H1 (cell line): ENCODE measurements at regions not wholly inside any gene's neighbourhood (a gene's known extent, or its start where the extent isn't known, plus 50 kb on each side); places are given as distances from the start of the nearest gene placed in this dataset.
A peak's percentile ranks its signal among the peaks of the same experiment; 100 is the strongest.
"Not testable (repeated sequence)": the region's sequence is repeated elsewhere in the genome, so short reads cannot be mapped to it uniquely, and the experiment has no call there.

Source experiments
- CTCF ChIA-PET: fragments of 300-600 bp; sonication (Branson Sonifier 250); formaldehyde crosslinking; loops from one replicate; lab custom pipeline; 2021; ENCODE audit not compliant: partially characterized antibody; lab: Charles Lee
- POLR2A ChIA-PET: fragments of 300-600 bp; sonication (Branson Sonifier 250); formaldehyde crosslinking; loops from one replicate; lab custom pipeline; 2021; ENCODE audit warnings: inconsistent platforms; ENCODE audit not compliant: partially characterized antibody; lab: Charles Lee
- DNase-seq, 2 experiments: peaks; one replicate each; pipeline versions ENCODE4 v3.0.0 to v3.0.0-alpha.2; 2010 to 2022; ENCODE audit warnings: low spot score in 2 of 2, low read depth in 1 of 2, mixed read lengths in 1 of 2
- FAIRE-seq: peaks from 2 replicates; lab custom pipeline; 2011; peaks lifted over from hg19 to GRCh38; lab: Jason Lieb, UNC
- H2AFZ ChIP-seq: 2 replicates; pipeline ENCODE4 v1.8.1; 2012; ENCODE audit warnings: low read length, inconsistent platforms
- H2AK5ac ChIP-seq: 2 replicates; pipeline ENCODE4 v1.6.1; 2013; ENCODE audit warnings: low read depth, low read length
- H2BK120ac ChIP-seq: replicated peaks from 2 replicates; pipeline ENCODE3; 2013; ENCODE audit warnings: low read depth, low read length, inconsistent platforms
- H2BK12ac ChIP-seq: 2 replicates; pipeline ENCODE4 v1.6.1; 2013; ENCODE audit warnings: low read depth, low read length
- H2BK15ac ChIP-seq: 2 replicates; pipeline ENCODE4 v1.6.1; 2013; ENCODE audit warnings: low read length
- H2BK20ac ChIP-seq: 2 replicates; pipeline ENCODE4 v1.6.1; 2013; ENCODE audit warnings: low read length
- H2BK5ac ChIP-seq: 2 replicates; pipeline ENCODE4 v1.6.1; 2013; ENCODE audit warnings: low read depth, low read length
- H3K14ac ChIP-seq: 2 replicates; pipeline ENCODE4 v1.6.1; 2013; ENCODE audit warnings: inconsistent platforms; ENCODE audit not compliant: insufficient read length
- H3K18ac ChIP-seq: 2 replicates; pipeline ENCODE4 v1.6.1; 2013; ENCODE audit warnings: low read length; ENCODE audit errors: extremely low read depth
- H3K23ac ChIP-seq: 2 replicates; pipeline ENCODE4 v1.6.1; 2013; ENCODE audit warnings: inconsistent platforms; ENCODE audit not compliant: insufficient read length
- H3K23me2 ChIP-seq: 2 replicates; pipeline ENCODE4 v1.6.1; 2013; ENCODE audit warnings: low read depth, low read length
- H3K27ac ChIP-seq: 2 replicates; pipeline ENCODE4 v1.6.1; 2011; ENCODE audit warnings: low read depth, low read length, inconsistent platforms
- H3K27me3 ChIP-seq, 4 experiments: replicated peaks in 1 of 4; 1 replicate in 1 of 4; 2 replicates in 3 of 4; pipeline versions ENCODE4 v1.6.1 to v1.8.1; 2011 to 2013; ENCODE audit warnings: low read length in 3 of 4, mild to moderate bottlenecking in 3 of 4, inconsistent platforms in 2 of 4, mixed read lengths in 2 of 4, moderate library complexity in 1 of 4; ENCODE audit not compliant: control insufficient read depth in 3 of 4, insufficient read depth in 3 of 4; ENCODE audit errors: extremely low read depth in 1 of 4
- H3K36me3 ChIP-seq, 4 experiments: 2 replicates each; pipeline versions ENCODE4 v1.6.1 to v1.8.1; 2011 to 2013; ENCODE audit warnings: mild to moderate bottlenecking in 4 of 4, low read length in 3 of 4, moderate library complexity in 2 of 4, control low read depth in 1 of 4, inconsistent platforms in 1 of 4; ENCODE audit not compliant: insufficient read depth in 4 of 4, control insufficient read depth in 2 of 4
- H3K4ac ChIP-seq: replicated peaks from 2 replicates; pipeline ENCODE3; 2013; ENCODE audit warnings: low read length, low read depth, mixed read lengths, inconsistent platforms; ENCODE audit not compliant: insufficient read length
- H3K4me1 ChIP-seq, 4 experiments: replicated peaks in 1 of 4; 1 replicate in 1 of 4; 2 replicates in 3 of 4; pipeline versions ENCODE4 v1.6.1 to v1.8.1; 2011 to 2013; ENCODE audit warnings: low read length in 3 of 4, inconsistent platforms in 2 of 4, mixed read lengths in 1 of 4; ENCODE audit not compliant: insufficient read depth in 4 of 4, control insufficient read depth in 3 of 4
- H3K4me2 ChIP-seq, 2 experiments: 2 replicates each; pipeline versions ENCODE4 v1.6.1 to v1.8.1; 2011 to 2013; ENCODE audit warnings: low read depth in 2 of 2, low read length in 2 of 2, control low read depth in 1 of 2, inconsistent platforms in 1 of 2, mild to moderate bottlenecking in 1 of 2; ENCODE audit not compliant: insufficient read depth in 1 of 2
- H3K4me3 ChIP-seq, 4 experiments: fragments of 200-600, 300-600 bp in 1 of 4; sonication (generic), shearing (Covaris generic), sonication (Bioruptor Twin) in 1 of 4; 2 replicates each; pipeline versions ENCODE4 v1.5.1 to v1.8.1; 2011 to 2016; ENCODE audit warnings: low read length in 4 of 4, low read depth in 3 of 4, control low read depth in 2 of 4, inconsistent platforms in 2 of 4, mild to moderate bottlenecking in 2 of 4, mixed read lengths in 1 of 4, moderate library complexity in 1 of 4; ENCODE audit not compliant: insufficient read depth in 2 of 4; ENCODE audit errors: extremely low read depth in 1 of 4
- H3K56ac ChIP-seq: replicated peaks from 2 replicates; pipeline ENCODE3; 2013; ENCODE audit warnings: low read depth, mild to moderate bottlenecking, mixed read lengths, low read length, inconsistent platforms; ENCODE audit not compliant: insufficient read length
- H3K79me1 ChIP-seq: 2 replicates; pipeline ENCODE4 v1.6.1; 2013; ENCODE audit warnings: low read depth, low read length, control low read depth
- H3K79me2 ChIP-seq, 2 experiments: 2 replicates each; pipeline versions ENCODE4 v1.6.1 to v1.8.1; 2012 to 2013; ENCODE audit warnings: low read length in 2 of 2, mild to moderate bottlenecking in 2 of 2, inconsistent platforms in 1 of 2; ENCODE audit not compliant: insufficient read depth in 2 of 2, control insufficient read depth in 1 of 2
- H3K9ac ChIP-seq, 4 experiments: replicated peaks in 1 of 4; 1 replicate in 1 of 4; 2 replicates in 3 of 4; pipeline versions ENCODE4 v1.6.1 to v1.8.1; 2011 to 2013; ENCODE audit warnings: low read depth in 3 of 4, low read length in 3 of 4, control low read depth in 2 of 4, mild to moderate bottlenecking in 2 of 4, moderate library complexity in 2 of 4, inconsistent platforms in 1 of 4; ENCODE audit errors: extremely low read depth in 1 of 4
- H3K9me3 ChIP-seq, 2 experiments: 2 replicates each; pipeline versions ENCODE4 v1.6.1 to v1.8.1; 2012 to 2013; ENCODE audit warnings: mild to moderate bottlenecking in 2 of 2, moderate library complexity in 2 of 2, control low read depth in 1 of 2, inconsistent platforms in 1 of 2, low read depth in 1 of 2, low read length in 1 of 2, mixed read lengths in 1 of 2; ENCODE audit not compliant: insufficient read depth in 2 of 2
- H4K20me1 ChIP-seq, 2 experiments: replicated peaks in 1 of 2; 2 replicates each; pipeline versions ENCODE3 to v1.8.1; 2011 to 2013; ENCODE audit warnings: inconsistent platforms in 2 of 2, low read length in 2 of 2, mild to moderate bottlenecking in 1 of 2; ENCODE audit not compliant: insufficient read depth in 2 of 2, control insufficient read depth in 1 of 2
- H4K5ac ChIP-seq: 2 replicates; pipeline ENCODE4 v1.6.1; 2013; ENCODE audit warnings: low read length, low read depth, mixed read lengths, inconsistent platforms; ENCODE audit not compliant: insufficient read length
- H4K8ac ChIP-seq: 2 replicates; pipeline ENCODE4 v1.8.0; 2013; ENCODE audit warnings: mild to moderate bottlenecking, moderate library complexity, low read length, inconsistent platforms; ENCODE audit not compliant: insufficient read depth; ENCODE audit errors: extremely low read depth
- H4K91ac ChIP-seq: replicated peaks from 2 replicates; pipeline ENCODE3; 2013; ENCODE audit warnings: low read length, mixed read lengths, inconsistent platforms; ENCODE audit not compliant: insufficient read length
- CEBPB ChIP-seq: IDR thresholded peaks from 2 replicates; pipeline ENCODE4 v1.6.1; 2012; ENCODE audit warnings: low read depth, low read length
- EP300 ChIP-seq, 2 experiments: IDR thresholded peaks; 1 replicate in 1 of 2; 2 replicates in 1 of 2; pipeline ENCODE4 v1.6.1; 2011 to 2012; ENCODE audit warnings: low read depth in 2 of 2, low read length in 2 of 2, mild to moderate bottlenecking in 2 of 2, borderline replicate concordance in 1 of 2, inconsistent platforms in 1 of 2, moderate library complexity in 1 of 2
- SP1 ChIP-seq: IDR thresholded peaks from 2 replicates; pipeline ENCODE4 v1.6.1; 2011; ENCODE audit warnings: low read depth, low read length
- TCF12 ChIP-seq: IDR thresholded peaks from 2 replicates; pipeline ENCODE4 v1.6.1; 2011; ENCODE audit warnings: low read depth, mild to moderate bottlenecking, low read length
- TEAD4 ChIP-seq: IDR thresholded peaks from 2 replicates; pipeline ENCODE4 v1.6.1; 2012; ENCODE audit warnings: low read depth, low read length, inconsistent platforms, mixed read lengths
- YY1 ChIP-seq: IDR thresholded peaks from 2 replicates; pipeline ENCODE4 v1.6.1; 2011; ENCODE audit warnings: low read depth, mild to moderate bottlenecking, low read length
- WGBS, 2 experiments: shearing (Covaris generic) in 1 of 2; methylation state at CpG; one replicate each; pipeline versions ENCODE4 v1.1.6 to v1.1.7; 2013 to 2015; ENCODE audit warnings: low lambda C conversion rate in 2 of 2, mixed read lengths in 2 of 2, inconsistent platforms in 1 of 2, low coverage in 1 of 2, missing lambda C conversion rate in 1 of 2; ENCODE audit not compliant: insufficient replicate concordance in 2 of 2, insufficient coverage in 1 of 2, insufficient read length in 1 of 2; ENCODE audit errors: extremely low coverage in 1 of 2, missing lambda C conversion rate in 1 of 2; 5-methylcytosine and 5-hydroxymethylcytosine counted together

GRCh38 chr2:138426116-138426515 is 75.5 kb upstream of the SPOPL start:
- H3K27me3 ChIP-seq, H4K8ac ChIP-seq, H3K4me1 ChIP-seq, H3K14ac ChIP-seq, POLR2A ChIA-PET, H2BK20ac ChIP-seq, H3K36me3 ChIP-seq, H3K23me2 ChIP-seq, H3K27ac ChIP-seq, H3K4me3 ChIP-seq, H3K79me2 ChIP-seq, H2AK5ac ChIP-seq, H2BK12ac ChIP-seq, H3K4ac ChIP-seq, FAIRE-seq, H2BK15ac ChIP-seq, H3K9me3 ChIP-seq, H4K91ac ChIP-seq, H3K9ac ChIP-seq, H3K23ac ChIP-seq, H2BK120ac ChIP-seq, H4K5ac ChIP-seq, H4K20me1 ChIP-seq, H3K18ac ChIP-seq, H3K4me2 ChIP-seq, CTCF ChIA-PET, H3K56ac ChIP-seq, H2AFZ ChIP-seq, H2BK5ac ChIP-seq, H3K79me1 ChIP-seq: not testable (repeated sequence)
- TF ChIP-seq EP300 (IDR thresholded peaks at IDR 0.05; ENCODE audit: borderline replicate concordance in 1 of 2, low read depth in 2 of 2, low read length in 2 of 2) (peak; percentile 60 to 89; a peak in 2 of 3 replicates), TEAD4 (peak; percentile 44; the same call in 1 of the 2 replicates), SP1 (peak; percentile 34; the same call in 1 of the 2 replicates), CEBPB (peak; percentile 66), YY1 (0 out of 2 replicates have a peak, but pooled peaks have one; percentile 16), TCF12 (peak; percentile 35; the same call in 1 of the 2 replicates)
- WGBS, 2 experiments, result 86% methylated on average over 5 of the region's 5 CpGs; no CpG with 5 or more reads in 1 of the 2 experiments
- peak in 1 of 2 experiments; percentile 55 for DNase-seq
